CD14-positive monocyte (primary cell): ENCODE measurements at regions not wholly inside any gene's neighbourhood (a gene's known extent, or its start where the extent isn't known, plus 50 kb on each side); places are given as distances from the start of the nearest gene placed in this dataset.

ENCODE experiments used
- DNase-seq, 3 donors: peaks; one replicate each; pipeline ENCODE4 v3.0.0-alpha.2; 2011 to 2022
- H2AFZ ChIP-seq: 2 replicates; pipeline ENCODE4 v1.6.0; 2012; ENCODE audit warnings: mild to moderate bottlenecking, low read depth, low read length, inconsistent platforms; ENCODE audit not compliant: insufficient read depth, poor library complexity, severe bottlenecking
- H3K27ac ChIP-seq, 2 donors: 1 replicate in 1 of 2; 2 replicates in 1 of 2; pipeline ENCODE4 v1.5.1; 2012 to 2013; ENCODE audit warnings: low read length in 2 of 2, control low read depth in 1 of 2, inconsistent platforms in 1 of 2, low read depth in 1 of 2, mild to moderate bottlenecking in 1 of 2
- H3K27me3 ChIP-seq, 2 donors: one replicate each; pipeline versions ENCODE4 v1.6.0 to v1.6.1; 2011 to 2013; ENCODE audit warnings: low read length in 2 of 2; ENCODE audit not compliant: control insufficient read depth in 2 of 2, insufficient read depth in 2 of 2
- H3K36me3 ChIP-seq, 2 donors: replicated peaks in 1 of 2; 1 replicate in 1 of 2; 2 replicates in 1 of 2; pipeline versions ENCODE4 v1.5.1 to v1.6.1; 2012 to 2013; ENCODE audit warnings: low read length in 2 of 2, control low read depth in 1 of 2, inconsistent platforms in 1 of 2, mild to moderate bottlenecking in 1 of 2; ENCODE audit not compliant: insufficient read depth in 2 of 2, control insufficient read depth in 1 of 2
- H3K4me1 ChIP-seq, 2 donors: 1 replicate in 1 of 2; 2 replicates in 1 of 2; pipeline versions ENCODE4 v1.5.1 to v1.6.1; 2012 to 2013; ENCODE audit warnings: low read length in 2 of 2, control low read depth in 1 of 2, inconsistent platforms in 1 of 2, mild to moderate bottlenecking in 1 of 2, moderate library complexity in 1 of 2; ENCODE audit not compliant: insufficient read depth in 2 of 2, control insufficient read depth in 1 of 2
- H3K4me2 ChIP-seq: replicated peaks from 2 replicates; pipeline ENCODE3; 2012; ENCODE audit warnings: low read length, moderate library complexity, mild to moderate bottlenecking; ENCODE audit not compliant: poor library complexity, severe bottlenecking; ENCODE audit errors: extremely low read depth
- H3K4me3 ChIP-seq, 3 experiments: fragments of 200-600 bp in 1 of 3; sonication (generic) in 1 of 3; replicated peaks in 1 of 3; 1 replicate in 2 of 3; 2 replicates in 1 of 3; pipeline ENCODE4 v1.5.1; 2011 to 2013; ENCODE audit warnings: low read length in 3 of 3, mild to moderate bottlenecking in 3 of 3, control low read depth in 2 of 3, low read depth in 2 of 3, inconsistent platforms in 1 of 3, moderate library complexity in 1 of 3
- H3K79me2 ChIP-seq: 2 replicates; pipeline ENCODE4 v1.6.0; 2012; ENCODE audit warnings: mild to moderate bottlenecking, control low read depth, inconsistent platforms, low read length, moderate library complexity; ENCODE audit not compliant: insufficient read depth
- H3K9ac ChIP-seq: 2 replicates; pipeline ENCODE4 v1.6.0; 2017; ENCODE audit warnings: low read length, mild to moderate bottlenecking; ENCODE audit not compliant: insufficient read depth, poor library complexity, severe bottlenecking
- H3K9me3 ChIP-seq, 2 donors: replicated peaks in 1 of 2; 1 replicate in 1 of 2; 2 replicates in 1 of 2; pipeline versions ENCODE4 v1.5.1 to v1.6.1; 2012 to 2013; ENCODE audit warnings: low read length in 2 of 2, control low read depth in 1 of 2; ENCODE audit not compliant: control insufficient read depth in 1 of 2, insufficient read depth in 1 of 2
- H4K20me1 ChIP-seq: 2 replicates; pipeline ENCODE4 v1.6.0; 2012; ENCODE audit warnings: mild to moderate bottlenecking, low read length, control low read depth, moderate library complexity; ENCODE audit not compliant: insufficient read depth
- H3K27ac Mint-ChIP-seq, 7 donors: one replicate each; pipeline ENCODE4 v1.8.0; 2020; ENCODE audit warnings: mild to moderate bottlenecking in 7 of 7, mixed read lengths in 7 of 7, moderate library complexity in 6 of 7, inconsistent platforms in 2 of 7
- H3K27me3 Mint-ChIP-seq, 3 donors: one replicate each; pipeline ENCODE4 v1.8.0; 2021 to 2022; ENCODE audit warnings: low read depth in 3 of 3, mild to moderate bottlenecking in 3 of 3, mixed read lengths in 3 of 3, moderate library complexity in 3 of 3, inconsistent platforms in 1 of 3
- H3K36me3 Mint-ChIP-seq, 2 donors: one replicate each; pipeline ENCODE4 v1.8.0; 2020; ENCODE audit warnings: mixed read lengths in 2 of 2, inconsistent platforms in 1 of 2, mild to moderate bottlenecking in 1 of 2
- H3K4me1 Mint-ChIP-seq: one replicate; pipeline ENCODE4 v1.8.0; 2020; ENCODE audit warnings: mild to moderate bottlenecking, mixed read lengths
- H3K4me3 Mint-ChIP-seq, 2 donors: one replicate each; pipeline ENCODE4 v1.8.0; 2020; ENCODE audit warnings: mild to moderate bottlenecking in 2 of 2, mixed read lengths in 2 of 2, moderate library complexity in 1 of 2
- H3K9me3 Mint-ChIP-seq, 7 donors: one replicate each; pipeline ENCODE4 v1.8.0; 2020 to 2022; ENCODE audit warnings: mixed read lengths in 7 of 7, mild to moderate bottlenecking in 6 of 7, moderate library complexity in 6 of 7, inconsistent platforms in 2 of 7
- WGBS: methylation state at CpG from one replicate; pipeline ENCODE4 v1.1.5; 2013; ENCODE audit warnings: missing lambda C conversion rate; ENCODE audit not compliant: insufficient coverage; 5-methylcytosine and 5-hydroxymethylcytosine counted together
- intact Hi-C, 2 donors: fragments of 100-400 bp; cut with micrococcal nuclease; formaldehyde crosslinking; loops; one replicate each; pipeline versions ENCODE4 v1.15.0 to v1.15.1; 2023
- TF ChIP-seq, protein P1 (sequence below): fragments of 200-600 bp; IDR thresholded peaks from one replicate; pipeline ENCODE4 v1.8.0; 2022; ENCODE audit warnings: antibody characterized with exemption, mild to moderate bottlenecking

DNA sequence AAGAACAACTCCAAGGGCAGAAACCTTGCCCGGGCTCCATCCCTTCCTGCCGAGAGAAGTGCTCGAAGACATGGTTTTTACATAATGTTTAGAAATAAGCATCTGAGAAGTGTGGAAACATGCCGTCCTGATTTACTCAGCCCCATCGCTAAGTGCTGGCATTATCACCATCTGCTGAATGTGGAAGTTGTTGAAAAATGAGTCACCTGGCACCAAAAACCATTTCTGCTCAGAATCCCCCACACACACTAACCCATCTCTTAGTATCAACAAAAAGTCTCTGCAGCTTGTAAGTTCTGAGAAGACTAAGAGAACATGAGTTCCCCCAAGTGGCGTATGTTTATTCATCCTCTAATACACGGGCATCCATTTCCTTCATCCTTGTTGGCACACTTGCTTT is 51.0 kb upstream of the ARL8B start:
- Histone ChIP-seq H3K27ac (no peak overlapping the region), H3K9ac (no peak overlapping the region), H3K4me3 (no peak overlapping the region), H4K20me1 (no peaks in the 10 kb centered on the region), H3K9me3 (no peaks in the 10 kb centered on the region), H3K27me3 (no peaks in the 10 kb centered on the region), H3K36me3 (no peaks in the 10 kb centered on the region), H3K79me2 (no peaks in the 10 kb centered on the region), H2AFZ (no peak overlapping the region), H3K4me1 (no peaks in the 10 kb centered on the region), H3K4me2 (no peak overlapping the region)
- no peak overlapping the region for H3K4me3 Mint-ChIP-seq
- intact Hi-C loops: no loop called here
- H3K4me1 Mint-ChIP-seq: peaks cover 5% of the 10 kb centered on the region
- no peaks in the 10 kb centered on the region for H3K9me3 Mint-ChIP-seq
- TF ChIP-seq, protein P1, sequence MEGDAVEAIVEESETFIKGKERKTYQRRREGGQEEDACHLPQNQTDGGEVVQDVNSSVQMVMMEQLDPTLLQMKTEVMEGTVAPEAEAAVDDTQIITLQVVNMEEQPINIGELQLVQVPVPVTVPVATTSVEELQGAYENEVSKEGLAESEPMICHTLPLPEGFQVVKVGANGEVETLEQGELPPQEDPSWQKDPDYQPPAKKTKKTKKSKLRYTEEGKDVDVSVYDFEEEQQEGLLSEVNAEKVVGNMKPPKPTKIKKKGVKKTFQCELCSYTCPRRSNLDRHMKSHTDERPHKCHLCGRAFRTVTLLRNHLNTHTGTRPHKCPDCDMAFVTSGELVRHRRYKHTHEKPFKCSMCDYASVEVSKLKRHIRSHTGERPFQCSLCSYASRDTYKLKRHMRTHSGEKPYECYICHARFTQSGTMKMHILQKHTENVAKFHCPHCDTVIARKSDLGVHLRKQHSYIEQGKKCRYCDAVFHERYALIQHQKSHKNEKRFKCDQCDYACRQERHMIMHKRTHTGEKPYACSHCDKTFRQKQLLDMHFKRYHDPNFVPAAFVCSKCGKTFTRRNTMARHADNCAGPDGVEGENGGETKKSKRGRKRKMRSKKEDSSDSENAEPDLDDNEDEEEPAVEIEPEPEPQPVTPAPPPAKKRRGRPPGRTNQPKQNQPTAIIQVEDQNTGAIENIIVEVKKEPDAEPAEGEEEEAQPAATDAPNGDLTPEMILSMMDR: no peak
- DNase-seq: peak in 1 of 3 donors; percentile 15
- peaks cover 0 to 2% (median 0%) of the 10 kb centered on the region in 3 donors for H3K27me3 Mint-ChIP-seq
- no peak overlapping the region for H3K27ac Mint-ChIP-seq
- WGBS: 63% methylated on average over 3 of the region's 7 CpGs
- no peaks in the 10 kb centered on the region for H3K36me3 Mint-ChIP-seq

DNA sequence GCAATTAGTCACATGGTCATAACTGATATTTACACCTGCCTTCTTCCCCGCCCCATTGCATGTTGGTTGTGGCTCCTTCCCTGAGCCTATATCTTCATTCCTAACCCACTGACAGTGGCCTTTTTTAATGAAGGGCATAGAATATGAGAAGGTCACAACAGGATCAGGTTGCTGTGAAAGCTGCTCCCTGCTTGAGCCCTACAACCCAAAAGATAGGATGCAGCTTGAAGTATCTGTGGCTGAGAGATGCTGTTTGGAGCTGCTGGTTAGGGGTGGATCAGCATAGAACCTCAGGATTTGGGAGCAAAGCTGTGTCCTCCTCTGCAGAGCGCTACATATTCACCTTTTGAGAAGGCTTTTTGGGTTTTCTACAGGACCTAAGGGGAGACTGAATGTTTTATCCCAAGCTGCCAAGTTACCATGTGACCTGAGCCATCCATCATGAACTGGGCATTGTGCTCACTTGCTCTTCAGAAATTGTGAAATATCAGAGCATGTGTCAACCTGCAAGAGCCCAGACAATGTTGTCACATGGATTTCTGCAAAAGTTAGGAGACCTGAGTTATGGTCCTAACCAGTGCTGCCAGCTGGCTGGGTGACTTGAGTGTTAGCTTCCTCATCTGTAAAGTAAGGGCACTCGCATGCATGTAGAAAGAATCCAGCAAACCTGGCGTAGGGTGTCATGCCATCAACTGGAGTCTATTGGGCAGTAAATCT is 49.8 kb upstream of the ARL8B start:
- H3K27me3 ChIP-seq: no peaks in the 10 kb centered on the region
- H3K9me3 ChIP-seq: no peaks in the 10 kb centered on the region
- H3K79me2 ChIP-seq: no peaks in the 10 kb centered on the region
- Mint-ChIP-seq H3K9me3 (no peaks in the 10 kb centered on the region), H3K4me3 (no peak overlapping the region), H3K36me3 (no peaks in the 10 kb centered on the region), H3K27ac (no peak overlapping the region), H3K4me1 (peaks cover 5% of the 10 kb centered on the region), H3K27me3 (peaks cover 0 to 4% (median 0%) of the 10 kb centered on the region in 3 donors)
- H4K20me1 ChIP-seq: no peaks in the 10 kb centered on the region
- no peaks in the 10 kb centered on the region for H3K36me3 ChIP-seq
- no peaks in the 10 kb centered on the region for H3K4me1 ChIP-seq
- no peak overlapping the region for H3K4me2 ChIP-seq
- H2AFZ ChIP-seq: no peak overlapping the region
- H3K4me3 ChIP-seq: no peak overlapping the region
- H3K27ac ChIP-seq: no peak overlapping the region
- TF ChIP-seq, protein P1: no peak
- peak in 1 of 3 donors; percentile 12 for DNase-seq
- WGBS: 80% methylated on average over 3 of the region's 4 CpGs
- intact Hi-C loops: no loop called here
- H3K9ac ChIP-seq: no peak overlapping the region
